SK-N-SH (cell line): ENCODE measurements at regions not wholly inside any gene's neighbourhood (a gene's known extent, or its start where the extent isn't known, plus 50 kb on each side); places are given as distances from the start of the nearest gene placed in this dataset.

ENCODE experiments used
- CTCF ChIA-PET: fragments of 300-600, 350-600 bp; formaldehyde crosslinking; extraction: SDS; loops from one replicate; lab custom pipeline; 2021; lab: Yijun Ruan, JAX
- POLR2A ChIA-PET: fragments of 350-600 bp; sonication (Branson Sonifier 250); formaldehyde crosslinking; extraction: SDS; loops from one replicate; lab custom pipeline; 2020; ENCODE audit warnings: antibody characterized with exemption, inconsistent platforms; lab: Yijun Ruan, JAX
- DNase-seq: peaks from one replicate; pipeline ENCODE4 v3.0.0; 2012
- H2AFZ ChIP-seq: fragments of 200-600 bp; sonication (generic); 2 replicates; pipeline ENCODE4 v1.8.1; 2016; ENCODE audit warnings: antibody characterized with exemption, mild to moderate bottlenecking, low read depth
- H3F3A ChIP-seq: fragments of 200-600 bp; sonication (generic); replicated peaks from 2 replicates; pipeline ENCODE3; 2016; ENCODE audit warnings: antibody characterized with exemption, mild to moderate bottlenecking; ENCODE audit not compliant: insufficient read depth
- H3K27ac ChIP-seq, 2 experiments: fragments of 200-500 bp in 1 of 2; fragments of 200-600 bp in 1 of 2; sonication (Bioruptor generic) in 1 of 2; sonication (generic), shearing (Covaris generic) in 1 of 2; 2 replicates each; pipeline versions ENCODE4 v1.5.1 to v1.6.1; 2014 to 2016; ENCODE audit warnings: low read depth in 2 of 2, inconsistent platforms in 1 of 2, low read length in 1 of 2, mild to moderate bottlenecking in 1 of 2, mixed read lengths in 1 of 2
- H3K27me3 ChIP-seq: fragments of 200-600 bp; sonication (generic), shearing (Covaris generic); 2 replicates; pipeline ENCODE4 v1.6.1; 2016; ENCODE audit warnings: mixed run types; ENCODE audit not compliant: insufficient read depth
- H3K36me3 ChIP-seq, 2 experiments: fragments of 200-500 bp in 1 of 2; fragments of 200-600 bp in 1 of 2; sonication (Bioruptor generic) in 1 of 2; sonication (generic) in 1 of 2; replicated peaks in 1 of 2; 2 replicates each; pipeline versions ENCODE3 to v1.5.1; 2014 to 2016; ENCODE audit warnings: low read length in 1 of 2, mild to moderate bottlenecking in 1 of 2; ENCODE audit not compliant: insufficient read depth in 2 of 2, control insufficient read depth in 1 of 2
- H3K4me1 ChIP-seq, 2 experiments: fragments of 200-500 bp in 1 of 2; fragments of 200-600 bp in 1 of 2; sonication (Bioruptor generic) in 1 of 2; sonication (generic), shearing (Covaris generic) in 1 of 2; 2 replicates each; pipeline versions ENCODE4 v1.5.1 to v1.6.1; 2014 to 2016; ENCODE audit warnings: low read depth in 1 of 2, low read length in 1 of 2, mixed run types in 1 of 2; ENCODE audit not compliant: insufficient read depth in 2 of 2, control insufficient read depth in 1 of 2
- H3K4me2 ChIP-seq: fragments of 200-600 bp; sonication (generic), shearing (Covaris generic); 2 replicates; pipeline ENCODE4 v1.6.1; 2017; ENCODE audit warnings: mixed run types
- H3K4me3 ChIP-seq, 2 experiments: fragments of 200-500 bp in 1 of 2; fragments of 200-600 bp in 1 of 2; sonication (Bioruptor generic) in 1 of 2; sonication (generic), shearing (Covaris generic) in 1 of 2; 2 replicates each; pipeline versions ENCODE4 v1.5.1 to v1.8.1; 2014 to 2016; ENCODE audit warnings: low read depth in 2 of 2, inconsistent platforms in 1 of 2, low read length in 1 of 2, mild to moderate bottlenecking in 1 of 2, mixed read lengths in 1 of 2, moderate library complexity in 1 of 2
- H3K79me2 ChIP-seq: fragments of 200-600 bp; sonication (generic); 2 replicates; pipeline ENCODE4 v1.8.1; 2017; ENCODE audit warnings: mild to moderate bottlenecking; ENCODE audit not compliant: insufficient read depth
- H3K9ac ChIP-seq: fragments of 200-600 bp; sonication (generic); 2 replicates; pipeline ENCODE4 v1.6.1; 2017; ENCODE audit warnings: mixed run types
- H3K9me2 ChIP-seq: fragments of 200-600 bp; sonication (generic); 2 replicates; pipeline ENCODE4 v1.6.1; 2017; ENCODE audit warnings: mixed run types
- H3K9me3 ChIP-seq: fragments of 200-600 bp; sonication (generic); 2 replicates; pipeline ENCODE4 v1.6.1; 2017; ENCODE audit warnings: mixed run types, mild to moderate bottlenecking, moderate library complexity
- H4K20me1 ChIP-seq: fragments of 200-600 bp; sonication (generic); 2 replicates; pipeline ENCODE4 v1.6.1; 2017; ENCODE audit warnings: mild to moderate bottlenecking, mixed run types; ENCODE audit not compliant: insufficient read depth
- CHD2 ChIP-seq: fragments of 150-350 bp; IDR thresholded peaks from 2 replicates; pipeline ENCODE4 v1.6.1; 2018; ENCODE audit warnings: low read length; ENCODE audit not compliant: partially characterized antibody
- EP300 ChIP-seq, 2 experiments: IDR thresholded peaks; 2 replicates each; pipeline versions ENCODE4 v1.4.0 to v1.6.1; 2012; ENCODE audit warnings: borderline replicate concordance in 1 of 2, low read depth in 1 of 2, low read length in 1 of 2
- GATA2 ChIP-seq: sonication (generic); formaldehyde crosslinking; IDR thresholded peaks from 2 replicates; pipeline ENCODE4 v1.5.0; 2020; ENCODE audit warnings: mild to moderate bottlenecking, missing genetic modification reagents
- JUND ChIP-seq: IDR thresholded peaks from 2 replicates; pipeline ENCODE4 v1.4.0; 2012
- MAX ChIP-seq: IDR thresholded peaks from 2 replicates; pipeline ENCODE4 v1.4.0; 2012; ENCODE audit warnings: low read depth
- MXI1 ChIP-seq: IDR thresholded peaks from 2 replicates; pipeline ENCODE4 v1.6.1; 2012; ENCODE audit warnings: mild to moderate bottlenecking, low read depth, low read length, improper control_type of control experiment
- RAD21 ChIP-seq: IDR thresholded peaks from 2 replicates; pipeline ENCODE4 v1.6.1; 2012; ENCODE audit warnings: mild to moderate bottlenecking, low read length
- RCOR1 ChIP-seq: fragments of 150-350 bp; IDR thresholded peaks from 2 replicates; pipeline ENCODE4 v1.6.1; 2017; ENCODE audit warnings: antibody characterized with exemption, low read length
- YY1 ChIP-seq: IDR thresholded peaks from 2 replicates; pipeline ENCODE4 v1.4.0; 2012; ENCODE audit warnings: low read depth, mild to moderate bottlenecking
- TF ChIP-seq, protein P1 (sequence below): IDR thresholded peaks from 2 replicates; pipeline ENCODE4 v1.4.0; 2012; ENCODE audit warnings: low read depth, borderline replicate concordance
- TF ChIP-seq, protein P2 (sequence below): fragments of 150-350 bp; IDR thresholded peaks from 2 replicates; pipeline ENCODE4 v1.6.1; 2017; ENCODE audit warnings: antibody characterized with exemption, low read length, low read depth, borderline replicate concordance

DNA sequence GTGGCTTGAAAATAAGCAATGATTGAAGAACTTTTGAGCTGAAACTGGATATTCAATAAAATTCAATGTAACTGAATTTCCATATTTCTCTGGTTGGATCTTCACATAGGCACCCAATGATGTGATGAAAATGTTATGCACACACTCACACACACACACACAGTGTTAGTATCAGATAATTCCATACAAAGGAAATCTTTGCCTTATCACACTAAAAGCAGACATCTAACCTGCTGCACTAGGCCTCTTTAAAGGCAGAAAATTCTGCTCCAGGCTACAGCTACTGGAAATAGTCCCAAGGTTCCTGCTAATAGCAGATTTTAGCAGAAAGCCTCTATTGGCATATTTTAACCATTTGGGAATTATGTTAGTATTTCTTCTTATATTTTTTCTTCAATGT is 309.6 kb downstream of the COL11A1 start:
- no peaks in the 10 kb centered on the region for H3K36me3 ChIP-seq
- no peak overlapping the region for H3K4me3 ChIP-seq
- no peak overlapping the region for H3K27ac ChIP-seq
- no peaks in the 10 kb centered on the region for H4K20me1 ChIP-seq
- TF ChIP-seq CHD2 (peak; percentile 53), EP300 (IDR thresholded peaks at IDR 0.05; ENCODE audit: borderline replicate concordance in 1 of 2, low read depth in 1 of 2, low read length in 1 of 2) (peak in 1 of 2 experiments; percentile 73; a peak in 2 of 4 replicates), GATA2 (CRISPR knock-in tag) (peak; percentile 93), MXI1 (no peak), RAD21 (peak; percentile 27), YY1 (no peak), RCOR1 (peak; percentile 44; the same call in 1 of the 2 replicates)
- TF ChIP-seq, protein P1, sequence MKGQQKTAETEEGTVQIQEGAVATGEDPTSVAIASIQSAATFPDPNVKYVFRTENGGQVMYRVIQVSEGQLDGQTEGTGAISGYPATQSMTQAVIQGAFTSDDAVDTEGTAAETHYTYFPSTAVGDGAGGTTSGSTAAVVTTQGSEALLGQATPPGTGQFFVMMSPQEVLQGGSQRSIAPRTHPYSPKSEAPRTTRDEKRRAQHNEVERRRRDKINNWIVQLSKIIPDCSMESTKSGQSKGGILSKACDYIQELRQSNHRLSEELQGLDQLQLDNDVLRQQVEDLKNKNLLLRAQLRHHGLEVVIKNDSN = no peak
- no peaks in the 10 kb centered on the region for H3K9me2 ChIP-seq
- peaks cover 4% of the 10 kb centered on the region for H3F3A ChIP-seq
- H3K27me3 ChIP-seq = no peaks in the 10 kb centered on the region
- ChIA-PET POLR2A (no interaction called here), CTCF (interaction anchor here (0.7 to 1.0 kb wide), 2 partner anchors 14 to 663 kb away, joined by 3 read pairs; no protein-coding TSS in a partner anchor)
- H3K4me2 ChIP-seq = no peak overlapping the region
- H2AFZ ChIP-seq = no peak overlapping the region
- H3K79me2 ChIP-seq = no peaks in the 10 kb centered on the region
- H3K9me3 ChIP-seq = no peaks in the 10 kb centered on the region
- peak; percentile 9 for DNase-seq
- H3K4me1 ChIP-seq = no peaks in the 10 kb centered on the region; a peak in 1 of 4 replicates
- H3K9ac ChIP-seq = no peak overlapping the region

DNA sequence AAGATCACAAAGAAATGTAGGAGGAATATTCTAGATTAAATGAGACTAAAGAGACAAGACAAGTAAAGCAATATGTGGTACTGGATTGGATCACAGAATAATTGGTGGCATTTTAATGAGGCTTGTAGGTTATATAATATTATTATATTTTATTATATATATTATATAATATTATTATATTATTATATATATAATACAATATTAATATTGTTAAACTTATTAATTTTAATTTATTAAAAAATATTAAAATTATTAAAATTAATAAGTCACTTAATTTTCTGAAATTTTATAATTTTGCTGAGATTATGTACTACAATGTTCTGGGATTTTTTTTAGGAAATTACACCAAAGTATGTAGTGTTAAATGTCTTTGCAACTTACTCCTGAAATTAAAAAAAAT is 311.9 kb downstream of the COL11A1 start:
- ChIA-PET POLR2A (no interaction called here), CTCF (no interaction called here)
- no peak for DNase-seq
- H3K27me3 ChIP-seq = no peaks in the 10 kb centered on the region
- no peaks in the 10 kb centered on the region; the same call in 1 of the 2 replicates for H3K9me3 ChIP-seq
- H3K4me3 ChIP-seq = no peak overlapping the region
- no peak overlapping the region for H3K4me2 ChIP-seq
- TF ChIP-seq MAX (no peak), JUND (no peak)
- TF ChIP-seq, protein P2, sequence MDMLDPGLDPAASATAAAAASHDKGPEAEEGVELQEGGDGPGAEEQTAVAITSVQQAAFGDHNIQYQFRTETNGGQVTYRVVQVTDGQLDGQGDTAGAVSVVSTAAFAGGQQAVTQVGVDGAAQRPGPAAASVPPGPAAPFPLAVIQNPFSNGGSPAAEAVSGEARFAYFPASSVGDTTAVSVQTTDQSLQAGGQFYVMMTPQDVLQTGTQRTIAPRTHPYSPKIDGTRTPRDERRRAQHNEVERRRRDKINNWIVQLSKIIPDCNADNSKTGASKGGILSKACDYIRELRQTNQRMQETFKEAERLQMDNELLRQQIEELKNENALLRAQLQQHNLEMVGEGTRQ = no peak
- no peak overlapping the region for H2AFZ ChIP-seq
- no peaks in the 10 kb centered on the region for H3K79me2 ChIP-seq
- H3K9me2 ChIP-seq = 0 out of 2 replicates have a peak, but pooled peaks cover 2% of the 10 kb centered on the region
- H4K20me1 ChIP-seq = no peaks in the 10 kb centered on the region
- H3K36me3 ChIP-seq = no peaks in the 10 kb centered on the region
- H3K9ac ChIP-seq = no peak overlapping the region
- H3F3A ChIP-seq = peaks cover 4% of the 10 kb centered on the region
- H3K4me1 ChIP-seq = no peaks in the 10 kb centered on the region; a peak in 1 of 4 replicates
- no peak overlapping the region for H3K27ac ChIP-seq
